ENCODE measurements at regions not wholly inside any gene's neighbourhood (a gene's known extent, or its start where the extent isn't known, plus 50 kb on each side); places are given as distances from the start of the nearest gene placed in this dataset.

DNA sequence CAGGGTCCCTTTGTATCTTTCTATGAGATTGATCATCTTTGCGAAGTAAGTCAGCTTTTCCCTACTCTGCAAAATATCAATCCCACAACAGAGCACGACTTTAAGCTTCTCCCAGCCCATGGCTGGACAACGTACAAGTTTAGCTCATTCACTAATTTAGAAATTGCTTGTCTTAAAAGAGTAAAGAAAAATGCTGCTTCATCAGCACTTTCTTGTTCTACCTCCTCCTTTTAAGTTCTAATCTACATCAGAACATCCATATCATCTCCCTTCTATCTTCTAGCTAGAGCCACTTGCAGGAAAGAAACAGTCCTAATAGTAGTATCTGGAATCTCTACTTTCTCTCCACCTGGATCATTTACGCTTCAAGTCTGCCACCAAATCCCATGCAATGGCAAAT lies 441.2 kb upstream of the ESRRG start (continued):
- TF ChIP-seq TSHZ2 (CRISPR knock-in tag; IDR thresholded peaks at IDR 0.05) (no peak), ZC3H10 (CRISPR knock-in tag; IDR thresholded peaks at IDR 0.05) (no peak), ARNTL (CRISPR knock-in tag; IDR thresholded peaks at IDR 0.05; ENCODE audit: borderline replicate concordance, low read depth) (no peak), ZFP30 (CRISPR knock-in tag; IDR thresholded peaks at IDR 0.05) (no peak)

- ATAC-seq: peak; percentile 60
- TF ChIP-seq TCF4 (CRISPR knock-in tag; IDR thresholded peaks at IDR 0.05; ENCODE audit: borderline replicate concordance) (no peak), ZFP3 (CRISPR knock-in tag; IDR thresholded peaks at IDR 0.05) (no peak), ZNF70 (CRISPR knock-in tag; IDR thresholded peaks at IDR 0.05) (no peak), ZC3H10 (CRISPR knock-in tag; IDR thresholded peaks at IDR 0.05) (no peak), RARB (CRISPR knock-in tag; IDR thresholded peaks at IDR 0.05) (no peak), CREB5 (CRISPR knock-in tag; IDR thresholded peaks at IDR 0.05; ENCODE audit: low read depth) (no peak), ZNF565 (CRISPR knock-in tag; conservative IDR thresholded peaks at IDR 0.05; ENCODE audit: low read depth) (no peak), BACH2 (CRISPR knock-in tag; IDR thresholded peaks at IDR 0.05; ENCODE audit: borderline replicate concordance) (no peak), ISL1 (CRISPR knock-in tag; IDR thresholded peaks at IDR 0.05) (no peak), ESRRG (CRISPR knock-in tag; IDR thresholded peaks at IDR 0.05) (no peak), TSHZ2 (CRISPR knock-in tag; IDR thresholded peaks at IDR 0.05) (no peak), ZNF8 (CRISPR knock-in tag; IDR thresholded peaks at IDR 0.05) (no peak), CSRNP3 (CRISPR knock-in tag; IDR thresholded peaks at IDR 0.05) (no peak)
Measured at GRCh38 chr1:217153361-217153760, 430.1 kb upstream of the ESRRG start.

DNA sequence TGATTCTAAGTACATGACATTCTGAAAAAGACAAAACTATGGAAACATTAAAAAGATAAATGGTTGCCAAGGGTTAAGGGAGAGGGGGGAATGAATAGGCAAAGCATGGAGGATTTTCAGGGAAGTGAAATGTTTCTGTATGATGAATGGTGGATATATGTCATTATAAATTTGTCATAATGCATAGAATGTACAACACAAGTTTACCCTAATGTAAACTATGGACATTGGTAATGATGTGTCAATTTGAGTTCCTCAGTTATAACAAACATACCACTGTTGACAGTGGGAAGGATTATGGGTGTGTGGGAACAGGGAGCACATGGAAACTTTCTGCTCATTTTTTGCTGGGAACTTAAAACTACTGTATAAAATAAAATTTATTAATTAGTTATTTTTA lies 427.1 kb upstream of the ESRRG start:
- no peak for ATAC-seq
- TF ChIP-seq ISL1 (CRISPR knock-in tag; IDR thresholded peaks at IDR 0.05) (no peak), TSHZ2 (CRISPR knock-in tag; IDR thresholded peaks at IDR 0.05) (no peak), BACH2 (CRISPR knock-in tag; IDR thresholded peaks at IDR 0.05; ENCODE audit: borderline replicate concordance) (no peak), CSDC2 (CRISPR knock-in tag; IDR thresholded peaks at IDR 0.05) (no peak), POU6F1 (CRISPR knock-in tag; IDR thresholded peaks at IDR 0.05; ENCODE audit: borderline replicate concordance, low read depth) (no peak), CREB5 (CRISPR knock-in tag; IDR thresholded peaks at IDR 0.05; ENCODE audit: low read depth) (no peak)

Measured in SK-N-SH treated with all-trans-retinoic acid at 6 μM for 48 hours (cell line).